IMR-90 (cell line): ENCODE measurements at regions not wholly inside any gene's neighbourhood (a gene's known extent, or its start where the extent isn't known, plus 50 kb on each side); places are given as distances from the start of the nearest gene placed in this dataset.

Source experiments
- BHLHE40 ChIP-seq: fragments of 150-350 bp; IDR thresholded peaks from 2 replicates; pipeline ENCODE4 v1.6.1; 2016; ENCODE audit warnings: mild to moderate bottlenecking, low read depth, low read length
- CEBPB ChIP-seq: IDR thresholded peaks from 2 replicates; pipeline ENCODE4 v1.6.1; 2012; ENCODE audit warnings: low read depth, low read length, improper control_type of control experiment
- CHD1 ChIP-seq: IDR thresholded peaks from 2 replicates; pipeline ENCODE4 v1.6.1; 2012; ENCODE audit warnings: low read depth, low read length, improper control_type of control experiment
- CTCF ChIP-seq: conservative IDR thresholded peaks from 2 replicates; pipeline ENCODE4 v1.5.1; 2012; ENCODE audit warnings: mild to moderate bottlenecking, low read depth, low read length, improper control_type of control experiment
- FOS ChIP-seq: fragments of 150-350 bp; IDR thresholded peaks from 2 replicates; pipeline ENCODE4 v1.6.1; 2016; ENCODE audit warnings: low read depth, low read length
- MAFK ChIP-seq: IDR thresholded peaks from 2 replicates; pipeline ENCODE4 v1.6.1; 2012; ENCODE audit warnings: low read depth, low read length, improper control_type of control experiment
- MAZ ChIP-seq: IDR thresholded peaks from 2 replicates; pipeline ENCODE4 v1.6.1; 2012; ENCODE audit warnings: low read depth, mild to moderate bottlenecking, low read length, improper control_type of control experiment, moderate library complexity, borderline replicate concordance
- MXI1 ChIP-seq: IDR thresholded peaks from 2 replicates; pipeline ENCODE4 v1.6.1; 2012; ENCODE audit warnings: low read depth, mild to moderate bottlenecking, low read length, moderate library complexity, borderline replicate concordance
- POLR2A ChIP-seq: IDR thresholded peaks from 2 replicates; pipeline ENCODE4 v1.6.1; 2012; ENCODE audit warnings: mild to moderate bottlenecking, low read depth, low read length
- RAD21 ChIP-seq: IDR thresholded peaks from 2 replicates; pipeline ENCODE4 v1.6.1; 2012; ENCODE audit warnings: low read length, improper control_type of control experiment
- RCOR1 ChIP-seq: IDR thresholded peaks from 2 replicates; pipeline ENCODE4 v1.6.1; 2012; ENCODE audit warnings: mild to moderate bottlenecking, low read length, improper control_type of control experiment; ENCODE audit not compliant: insufficient replicate concordance
- RFX5 ChIP-seq: IDR thresholded peaks from 2 replicates; pipeline ENCODE4 v1.8.0; 2012; ENCODE audit warnings: low read depth, mild to moderate bottlenecking, low read length, moderate library complexity
- SMC3 ChIP-seq: fragments of 150-350 bp; IDR thresholded peaks from 2 replicates; pipeline ENCODE4 v1.6.1; 2016; ENCODE audit warnings: low read depth, mild to moderate bottlenecking, antibody characterized with exemption, low read length, moderate library complexity
- USF2 ChIP-seq: fragments of 150-350 bp; IDR thresholded peaks from 2 replicates; pipeline ENCODE4 v1.6.1; 2017; ENCODE audit warnings: mild to moderate bottlenecking, antibody characterized with exemption, low read length, low read depth

GRCh38 chr3:5309602-5310001 is 122.1 kb downstream of the EDEM1 start:
- no peak for TF ChIP-seq CTCF
- no peak for TF ChIP-seq SMC3
- no peak for TF ChIP-seq POLR2A
- TF ChIP-seq MXI1 = no peak
- no peak for TF ChIP-seq USF2
- no peak for TF ChIP-seq RAD21
- TF ChIP-seq RFX5 = no peak
- no peak for TF ChIP-seq CHD1
- TF ChIP-seq MAFK = no peak
- TF ChIP-seq FOS = no peak
- TF ChIP-seq MAZ = no peak
- no peak for TF ChIP-seq BHLHE40
- no peak for TF ChIP-seq RCOR1
- TF ChIP-seq CEBPB = no peak
